ENCODE measurements at regions not wholly inside any gene's neighbourhood (a gene's known extent, or its start where the extent isn't known, plus 50 kb on each side); places are given as distances from the start of the nearest gene placed in this dataset.
"Not testable (repeated sequence)": the region's sequence is repeated elsewhere in the genome, so short reads cannot be mapped to it uniquely, and the experiment has no call there.

- DNase-seq, result no peak
Measured at GRCh38 chr16:87143661-87144121, 173.5 kb downstream of the C16orf95 start.

GRCh38 chr16:87144232-87144631 lies 173.0 kb downstream of the C16orf95 start:
- no peak for DNase-seq

GRCh38 chr16:87145181-87146176 lies 171.7 kb downstream of the C16orf95 start:
- no peak for DNase-seq

GRCh38 chr16:87146676-87147075 lies 170.5 kb downstream of the C16orf95 start:
- DNase-seq, result no peak

- no peak for DNase-seq
Measured at GRCh38 chr16:87149051-87149450, 168.1 kb downstream of the C16orf95 start.

GRCh38 chr16:87150262-87150661 lies 166.9 kb downstream of the C16orf95 start:
- DNase-seq, result no peak

GRCh38 chr16:87150681-87151280 lies 166.4 kb downstream of the C16orf95 start:
- DNase-seq, result no peak

GRCh38 chr16:87152221-87152755 lies 164.9 kb downstream of the C16orf95 start:
- DNase-seq, result no peak

- DNase-seq, result no peak
Measured at GRCh38 chr16:87153326-87153725, 163.9 kb downstream of the C16orf95 start.

GRCh38 chr16:87155315-87155714 lies 161.9 kb downstream of the C16orf95 start:
- not testable (repeated sequence) for DNase-seq

GRCh38 chr16:87156195-87156594 lies 161.0 kb downstream of the C16orf95 start:
- no peak for DNase-seq

GRCh38 chr16:87160234-87160636 lies 157.0 kb downstream of the C16orf95 start:
- no peak for DNase-seq

- no peak for DNase-seq
Measured at GRCh38 chr16:87160701-87161337, 156.4 kb downstream of the C16orf95 start.

GRCh38 chr16:87161410-87161809 lies 155.8 kb downstream of the C16orf95 start:
- not testable (repeated sequence) for DNase-seq

GRCh38 chr16:87161822-87162676 lies 155.1 kb downstream of the C16orf95 start:
- no peak for DNase-seq

- DNase-seq, result not testable (repeated sequence)
Measured at GRCh38 chr16:87162799-87163198, 154.4 kb downstream of the C16orf95 start.

GRCh38 chr16:87163637-87164036 lies 153.6 kb downstream of the C16orf95 start:
- no peak for DNase-seq

GRCh38 chr16:87165151-87165550 lies 152.0 kb downstream of the C16orf95 start:
- DNase-seq, result no peak

- DNase-seq, result no peak
Measured at GRCh38 chr16:87165885-87166284, 151.3 kb downstream of the C16orf95 start.

GRCh38 chr16:87166321-87166720 lies 150.9 kb downstream of the C16orf95 start:
- no peak for DNase-seq

- no peak for DNase-seq
Measured at GRCh38 chr16:87166934-87167333, 150.3 kb downstream of the C16orf95 start.

- DNase-seq, result no peak
Measured at GRCh38 chr16:87169509-87169995, 147.6 kb downstream of the C16orf95 start.

All from activated naive CD4-positive, alpha-beta T cell treated with anti-CD3 and anti-CD28 coated beads, Interleukin-2, amount 50 U/mL, for 16 hours (primary cell).